Renal cortex interstitium (tissue), 11 donors: ENCODE measurements at regions not wholly inside any gene's neighbourhood (a gene's known extent, or its start where the extent isn't known, plus 50 kb on each side); places are given as distances from the start of the nearest gene placed in this dataset.
"Not testable (repeated sequence)": the region's sequence is repeated elsewhere in the genome, so short reads cannot be mapped to it uniquely, and the experiment has no call there.

Source experiments
- DNase-seq, 11 donors: peaks; one replicate each; pipeline ENCODE4 v3.0.0-alpha.2; 2013; ENCODE audit warnings: low read depth in 9 of 11, low spot score in 4 of 11; ENCODE audit errors: extremely low read depth in 1 of 11

GRCh38 chr2:198873503-198874471 is 584.0 kb downstream of the SATB2 start:
- no peak for DNase-seq

GRCh38 chr2:198863655-198864054 is 594.1 kb downstream of the SATB2 start:
- no peak for DNase-seq

DNA sequence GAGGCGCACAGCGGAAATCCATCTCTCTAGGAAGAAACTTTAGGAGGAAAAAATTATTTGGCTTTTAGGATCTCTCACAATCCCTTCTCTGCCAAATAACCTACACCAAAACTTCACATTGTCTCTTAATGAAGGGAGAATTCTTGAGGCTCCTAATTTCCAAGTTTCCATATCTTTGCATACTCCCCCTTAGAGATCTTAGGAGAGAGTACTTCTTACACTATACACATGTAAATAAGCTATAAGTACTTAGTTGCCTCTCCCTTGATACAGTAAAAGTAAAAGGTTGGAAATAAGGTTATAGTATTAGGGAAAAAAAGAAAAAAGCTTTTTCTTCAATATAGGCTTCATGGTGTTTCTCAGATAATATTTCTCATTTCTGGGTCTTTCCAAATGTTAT is 596.7 kb downstream of the SATB2 start:
- no peak for DNase-seq

- no peak for DNase-seq
These were observed 600.5 kb downstream of the SATB2 start for GRCh38 chr2:198857246-198857645.

GRCh38 chr2:198855746-198856145 is 602.0 kb downstream of the SATB2 start:
- DNase-seq: not testable (repeated sequence)

DNA sequence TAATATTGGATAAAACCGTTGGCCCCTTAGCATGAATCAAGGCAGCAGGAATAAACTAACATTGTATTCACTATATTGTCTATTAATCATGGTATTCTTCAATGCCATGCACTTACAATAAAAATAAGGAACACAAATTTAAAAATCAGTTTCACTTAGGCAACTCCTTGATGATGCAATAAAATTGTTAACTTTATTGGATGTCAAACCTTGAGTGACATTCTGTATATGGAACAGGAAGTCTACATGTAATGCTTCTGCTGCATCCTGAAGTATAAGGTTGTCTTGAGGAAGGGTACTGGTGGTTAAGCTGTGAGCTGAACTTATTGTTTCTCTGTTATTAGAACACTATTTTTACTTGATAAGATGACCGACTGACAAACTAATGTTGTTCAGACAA is 605.5 kb downstream of the SATB2 start:
- no peak for DNase-seq

DNA sequence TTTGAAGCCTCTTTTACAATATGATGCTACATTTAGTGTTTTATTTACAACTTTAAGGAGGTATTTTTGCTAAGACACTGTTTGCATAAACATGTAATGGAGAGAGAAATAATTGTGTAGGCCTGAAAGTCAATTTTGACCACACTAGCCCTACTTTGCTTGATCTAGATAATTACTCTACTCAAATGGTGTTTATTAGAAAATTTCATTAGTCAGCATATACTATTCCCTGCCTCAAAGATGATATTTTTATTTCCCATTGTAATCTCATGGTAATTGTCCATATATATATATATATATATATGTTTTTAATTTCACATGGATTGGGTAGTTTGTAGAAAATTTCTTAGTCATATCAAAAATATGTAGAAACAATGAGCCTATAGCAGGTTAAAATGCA is 632.2 kb downstream of the SATB2 start:
- no peak for DNase-seq

DNA sequence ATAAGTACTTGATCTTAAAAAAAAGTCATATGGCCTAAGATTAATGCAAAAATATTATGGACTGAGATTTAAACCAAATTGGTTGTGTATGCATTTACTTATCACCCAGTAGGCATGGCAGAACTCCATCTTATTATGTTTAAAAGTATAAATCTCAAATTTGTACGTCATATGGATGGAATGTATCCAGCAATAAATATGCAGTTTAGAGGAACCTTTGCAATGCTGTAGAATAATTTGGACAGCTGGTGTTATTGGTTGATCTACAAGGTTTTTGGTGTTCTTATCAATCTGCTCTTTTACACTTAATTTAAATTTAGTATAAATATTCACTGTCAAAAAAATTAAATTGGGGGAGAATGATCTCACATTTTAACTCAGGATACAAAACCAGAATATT is 640.2 kb downstream of the SATB2 start:
- no peak for DNase-seq

DNA sequence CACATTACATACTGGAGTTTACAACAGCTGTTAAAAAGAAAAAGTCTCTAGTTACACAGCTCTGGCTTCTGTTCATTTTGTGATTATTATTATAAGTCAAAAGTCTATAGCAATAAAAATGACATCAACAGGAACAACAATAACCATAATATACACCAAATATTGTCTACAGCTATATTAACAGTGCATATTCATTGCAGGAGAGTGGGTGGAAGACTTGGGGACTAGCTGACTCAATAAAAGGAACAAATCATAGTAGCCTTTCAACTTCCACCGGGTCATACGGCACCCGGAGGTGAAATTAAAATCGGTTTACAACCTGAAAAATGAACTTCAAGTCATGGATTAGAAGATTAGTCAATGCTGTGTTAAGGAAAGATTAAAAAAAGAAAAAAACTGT is 642.1 kb downstream of the SATB2 start:
- no peak for DNase-seq

GRCh38 chr2:198811198-198811597 is 646.5 kb downstream of the SATB2 start:
- DNase-seq: no peak

- DNase-seq: no peak
These were observed 647.8 kb downstream of the SATB2 start for GRCh38 chr2:198809976-198810375.

GRCh38 chr2:198807131-198807530 is 650.6 kb downstream of the SATB2 start:
- no peak for DNase-seq

GRCh38 chr2:198795419-198795818 is 662.3 kb downstream of the SATB2 start:
- DNase-seq: no peak

GRCh38 chr2:198791623-198792022 is 666.1 kb downstream of the SATB2 start:
- no peak for DNase-seq

GRCh38 chr2:198788676-198789075 is 669.1 kb downstream of the SATB2 start:
- DNase-seq: no peak

DNA sequence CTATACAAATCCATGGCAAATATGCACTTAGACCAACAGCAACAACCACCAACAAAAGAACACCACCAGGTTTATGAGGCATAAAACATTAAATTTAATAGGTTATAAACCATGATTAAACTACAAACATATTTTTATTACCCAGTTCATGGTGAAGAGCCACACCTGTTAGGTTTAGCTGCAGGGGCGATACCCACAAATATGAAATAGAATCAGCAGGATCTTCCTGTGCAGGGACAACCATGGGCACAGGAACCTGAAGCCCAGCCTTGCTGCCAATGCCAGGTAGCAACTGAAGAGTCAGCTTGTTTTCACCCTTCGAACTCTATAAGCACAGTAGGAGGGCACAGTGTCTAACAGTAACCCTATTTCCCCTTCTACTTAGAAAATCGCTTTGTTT is 675.0 kb downstream of the SATB2 start:
- no peak for DNase-seq

DNA sequence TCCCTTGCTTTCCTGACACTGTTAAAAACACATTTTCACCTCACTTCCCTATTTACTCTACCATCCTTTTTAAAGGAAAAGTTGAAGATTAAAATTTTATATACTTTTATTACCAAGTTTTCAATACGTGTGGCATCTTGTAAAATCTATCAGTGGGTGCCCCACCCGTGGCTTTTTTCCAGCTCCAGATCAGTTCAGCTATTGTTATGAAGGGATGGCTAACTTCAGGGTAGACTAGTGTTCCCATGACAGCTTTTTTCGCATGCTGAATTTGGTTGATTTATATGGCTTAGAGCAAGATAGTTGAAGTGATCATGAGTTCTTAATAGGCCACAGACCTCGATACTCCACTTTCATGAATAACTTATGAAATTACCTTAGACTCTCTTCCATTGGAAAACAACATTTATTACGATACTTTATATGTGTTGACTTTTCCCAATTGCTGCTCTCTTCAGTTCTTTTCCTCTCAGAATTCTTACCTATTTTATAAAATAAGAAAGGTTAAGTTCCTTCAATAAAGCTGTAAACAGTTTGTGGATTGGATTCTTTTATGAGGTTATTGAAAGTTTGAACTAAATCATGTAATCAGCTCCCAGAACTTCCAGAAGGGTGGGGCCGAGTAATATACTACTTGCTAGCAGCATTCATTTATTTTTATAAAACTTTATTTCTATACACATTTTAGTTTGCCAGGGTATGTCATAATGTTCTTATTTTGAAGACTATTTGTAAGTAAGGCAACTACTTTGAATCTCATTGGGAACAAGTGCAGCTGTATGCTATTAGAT is 680.9 kb downstream of the SATB2 start:
- DNase-seq: no peak

- DNase-seq: no peak
These were observed 682.0 kb downstream of the SATB2 start for GRCh38 chr2:198775737-198776136.

DNA sequence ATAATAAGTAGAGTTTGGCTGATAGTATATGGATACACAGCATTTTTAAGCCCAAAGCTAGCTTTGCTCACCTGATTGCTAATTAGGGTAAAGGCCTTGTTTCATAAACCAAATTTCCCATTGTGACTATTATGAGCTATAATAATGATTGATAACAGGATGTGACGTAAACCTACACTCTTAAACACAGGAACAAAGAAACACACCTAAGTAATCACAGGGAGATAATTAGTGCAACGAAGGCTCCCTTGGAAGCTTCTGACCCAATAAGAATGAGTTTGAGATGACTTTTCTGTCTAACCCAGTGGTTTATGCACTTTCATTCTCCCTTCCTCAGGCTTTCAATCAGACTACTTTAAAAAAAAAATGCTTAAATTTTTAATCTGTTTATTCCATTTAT is 683.2 kb downstream of the SATB2 start:
- DNase-seq: no peak

DNA sequence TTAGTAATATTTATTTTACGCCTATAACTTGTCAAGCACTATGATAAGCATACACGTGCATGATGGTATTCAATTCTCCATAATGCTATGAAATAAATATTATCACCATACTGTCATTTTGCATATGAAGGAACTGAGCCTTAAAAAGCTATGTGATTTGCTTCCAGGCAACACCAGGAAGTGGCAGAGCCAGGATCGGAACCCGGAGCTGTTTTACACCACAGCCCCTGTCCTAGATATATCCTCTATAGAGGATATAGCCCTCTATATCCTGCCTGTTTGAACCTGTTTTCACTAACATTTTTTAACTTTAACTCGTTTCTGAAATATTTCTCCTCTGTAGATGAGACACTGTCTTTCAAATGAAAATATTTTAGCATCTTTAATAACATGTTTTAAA is 690.0 kb downstream of the SATB2 start:
- no peak for DNase-seq
